ENCODE measurements at regions not wholly inside any gene's neighbourhood (a gene's known extent, or its start where the extent isn't known, plus 50 kb on each side); places are given as distances from the start of the nearest gene placed in this dataset.

DNA sequence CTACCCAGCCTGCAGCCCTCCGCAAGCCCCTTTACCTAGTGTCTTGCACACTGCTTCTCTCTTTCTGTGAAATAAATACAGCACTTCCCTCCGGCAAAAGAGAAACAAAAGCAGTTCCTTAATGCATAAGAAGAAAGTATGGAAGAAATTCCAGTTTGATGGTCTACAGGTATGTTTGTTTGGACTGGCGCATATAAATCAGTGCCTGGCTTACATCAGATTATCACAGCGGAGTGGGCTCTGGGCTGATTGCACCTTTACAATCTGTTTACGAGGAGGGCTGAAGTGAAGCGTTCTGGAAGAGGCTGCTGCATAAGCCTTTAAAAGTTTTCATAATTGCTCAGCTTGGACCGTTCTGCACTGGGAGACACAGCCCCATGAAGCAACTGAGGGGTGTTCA, 153.5 kb upstream of the FOXF1 start:
- no peak for DNase-seq

GRCh38 chr16:86357303-86357702, 153.0 kb upstream of the FOXF1 start:
- no peak for DNase-seq

DNA sequence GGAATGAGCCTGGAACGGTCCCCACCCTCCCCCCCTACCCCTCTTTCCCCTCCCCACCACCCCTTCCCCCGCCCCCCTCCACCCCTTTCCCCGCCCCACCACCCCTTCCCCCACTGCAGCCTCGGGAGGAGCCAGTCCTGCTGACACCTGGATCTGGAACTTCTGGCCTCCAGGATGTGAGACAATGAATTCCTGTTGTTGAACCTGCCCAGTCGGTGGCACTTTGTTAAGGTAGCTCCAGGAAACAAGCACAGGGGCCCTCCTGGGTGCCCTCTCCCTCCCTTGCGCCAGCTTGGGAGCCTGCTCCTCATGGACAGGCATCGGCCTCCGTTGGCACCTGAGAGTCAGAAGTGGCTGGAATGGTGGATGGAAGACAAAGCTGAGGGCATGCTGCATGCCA, 152.4 kb upstream of the FOXF1 start:
- no peak for DNase-seq

GRCh38 chr16:86359571-86359970, 150.8 kb upstream of the FOXF1 start:
- DNase-seq, result no peak

- DNase-seq, result no peak
Measured at GRCh38 chr16:86362155-86362849, 148.0 kb upstream of the FOXF1 start.

DNA sequence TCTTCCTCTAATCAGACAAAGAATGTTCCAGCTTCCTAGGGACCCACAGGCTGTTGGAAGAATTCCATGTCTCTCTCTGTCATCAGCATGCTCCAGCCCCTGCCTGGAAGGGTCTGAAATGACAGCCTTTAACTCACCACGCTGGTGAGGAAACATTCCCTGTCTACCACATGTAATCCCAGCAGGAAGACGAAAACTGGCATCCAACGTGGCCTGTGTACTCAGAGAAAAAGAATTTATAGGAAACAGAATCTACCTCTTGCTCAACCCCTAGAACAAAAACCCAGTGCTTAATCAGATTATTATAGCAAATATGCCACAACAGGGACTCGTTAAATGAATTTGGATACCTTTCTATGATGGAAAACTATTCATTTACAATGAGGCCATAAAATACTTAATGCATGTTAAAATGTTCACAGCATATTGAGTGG, 147.3 kb upstream of the FOXF1 start:
- DNase-seq, result no peak

- DNase-seq, result no peak
Measured at GRCh38 chr16:86363836-86364618, 146.3 kb upstream of the FOXF1 start.

GRCh38 chr16:86364653-86365380, 145.5 kb upstream of the FOXF1 start:
- no peak for DNase-seq

- no peak for DNase-seq
Measured at GRCh38 chr16:86365513-86366273, 144.6 kb upstream of the FOXF1 start.

DNA sequence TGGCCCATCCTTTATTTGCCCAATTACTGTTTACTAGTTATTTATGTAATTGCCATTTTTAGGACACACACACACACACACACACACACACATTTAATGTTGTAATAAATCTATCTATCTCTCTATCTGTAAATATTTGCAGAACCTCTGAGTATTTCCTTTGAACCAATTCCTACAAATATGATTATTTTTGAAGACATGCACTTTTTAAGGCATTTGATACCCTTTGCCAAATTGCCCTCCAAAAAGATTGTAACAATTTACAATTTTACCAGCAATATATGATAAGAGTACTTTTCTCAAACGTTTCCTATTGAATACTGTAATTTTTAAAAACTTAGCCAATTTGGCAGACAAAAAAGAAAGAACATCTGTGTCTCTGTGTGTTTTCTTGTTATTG, 143.8 kb upstream of the FOXF1 start:
- DNase-seq, result no peak

GRCh38 chr16:86367291-86368072, 142.8 kb upstream of the FOXF1 start:
- DNase-seq, result no peak

- DNase-seq, result no peak
Measured at GRCh38 chr16:86368261-86368660, 142.1 kb upstream of the FOXF1 start.

GRCh38 chr16:86370062-86370461, 140.3 kb upstream of the FOXF1 start:
- no peak for DNase-seq

- no peak for DNase-seq
Measured at GRCh38 chr16:86371083-86371803, 139.1 kb upstream of the FOXF1 start.

- DNase-seq, result no peak
Measured at GRCh38 chr16:86372193-86372592, 138.1 kb upstream of the FOXF1 start.

DNA sequence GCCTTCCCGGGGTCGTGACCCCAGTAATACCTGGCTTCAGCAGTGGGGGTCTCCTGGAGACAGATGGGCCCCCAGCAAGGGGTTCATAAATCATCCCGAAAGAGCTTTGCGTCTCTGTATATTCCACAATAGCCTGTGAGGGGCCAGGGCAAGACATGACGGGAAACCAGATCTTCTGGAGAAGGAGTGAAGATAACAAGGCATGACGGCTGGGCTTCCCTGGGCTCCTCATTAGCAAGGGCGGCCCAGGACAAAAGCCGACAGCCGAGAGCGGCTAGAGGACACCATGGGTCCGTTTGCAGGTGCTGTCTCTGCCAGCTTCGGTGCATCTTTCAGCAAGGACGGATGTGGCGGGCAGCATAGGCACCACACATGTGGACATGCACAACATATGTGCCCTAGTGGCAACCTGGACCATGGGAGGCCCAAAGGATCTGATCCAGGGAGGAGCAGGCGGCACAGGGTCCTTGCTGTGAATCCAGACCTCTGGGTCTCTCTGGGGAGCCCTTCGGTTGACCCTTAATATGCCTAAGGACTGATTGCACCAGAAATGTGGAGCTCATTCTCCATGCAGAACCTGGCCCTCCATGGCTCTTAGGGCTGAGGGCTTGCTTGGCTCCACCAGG, 136.9 kb upstream of the FOXF1 start:
- no peak for DNase-seq

DNA sequence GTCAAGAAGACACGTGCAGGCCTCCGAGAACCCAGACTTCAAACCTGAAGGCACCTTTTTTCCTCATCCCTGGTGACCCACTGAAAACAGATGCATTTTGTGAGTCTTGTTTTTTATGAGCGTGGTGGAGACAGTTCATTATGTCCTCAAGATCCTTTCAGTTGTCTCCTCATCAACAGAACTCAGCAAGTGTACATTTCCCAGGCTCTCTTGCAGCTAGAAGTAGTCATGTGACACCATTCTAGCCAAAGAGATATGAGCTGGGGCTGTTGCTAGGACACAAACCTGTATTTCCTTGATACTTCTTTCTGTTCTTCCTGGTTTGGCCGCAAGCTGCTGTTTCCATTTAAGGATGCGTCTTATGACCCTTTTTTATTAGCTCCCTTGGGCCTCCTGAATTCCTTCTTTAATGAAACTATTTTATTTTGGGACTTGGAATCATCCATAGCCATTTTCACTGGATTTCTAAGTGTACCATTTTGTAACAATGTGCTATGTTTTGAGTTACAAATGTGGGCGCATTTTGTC, 135.7 kb upstream of the FOXF1 start:
- DNase-seq, result no peak

DNA sequence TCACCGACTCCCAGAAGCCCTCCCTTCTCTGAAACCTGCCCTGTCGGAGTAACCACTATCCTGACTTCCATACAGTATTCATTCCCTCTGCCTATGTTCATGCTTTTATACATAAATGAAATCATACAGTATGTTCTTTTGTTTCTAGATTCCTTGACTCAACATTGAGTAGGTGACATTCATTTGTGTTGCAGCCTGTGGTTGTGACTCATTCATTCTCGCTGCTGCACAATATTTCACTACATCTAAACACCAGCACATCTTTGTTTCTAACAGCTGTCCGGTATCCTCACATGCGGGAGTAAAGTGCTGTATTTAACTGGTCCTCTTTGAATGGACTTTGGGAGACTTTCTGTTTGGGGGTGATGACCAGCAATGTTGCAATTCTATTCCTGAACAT, 135.0 kb upstream of the FOXF1 start:
- DNase-seq, result no peak

DNA sequence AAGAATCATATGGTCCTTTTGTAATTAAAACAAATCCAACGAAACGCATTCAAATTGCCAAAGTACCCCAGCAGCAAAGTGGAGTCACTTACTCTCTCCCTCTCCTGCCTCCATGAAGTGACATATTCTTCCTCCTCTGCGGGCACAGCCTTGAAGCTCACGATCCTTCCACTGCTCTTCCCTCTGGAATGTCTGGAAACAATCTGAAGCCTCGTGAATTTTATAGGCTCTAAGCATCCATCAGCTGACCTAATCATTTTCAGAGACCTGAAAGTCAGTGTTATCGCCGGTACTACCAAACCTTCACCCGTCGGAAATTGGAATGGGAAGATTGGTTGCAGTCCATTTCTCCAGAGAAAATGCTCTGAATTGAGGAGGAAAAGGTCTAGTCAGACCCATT, 134.5 kb upstream of the FOXF1 start:
- no peak for DNase-seq

GRCh38 chr16:86376837-86377236, 133.5 kb upstream of the FOXF1 start:
- DNase-seq, result no peak
